ENCODE measurements at regions not wholly inside any gene's neighbourhood (a gene's known extent, or its start where the extent isn't known, plus 50 kb on each side); places are given as distances from the start of the nearest gene placed in this dataset.

DNA sequence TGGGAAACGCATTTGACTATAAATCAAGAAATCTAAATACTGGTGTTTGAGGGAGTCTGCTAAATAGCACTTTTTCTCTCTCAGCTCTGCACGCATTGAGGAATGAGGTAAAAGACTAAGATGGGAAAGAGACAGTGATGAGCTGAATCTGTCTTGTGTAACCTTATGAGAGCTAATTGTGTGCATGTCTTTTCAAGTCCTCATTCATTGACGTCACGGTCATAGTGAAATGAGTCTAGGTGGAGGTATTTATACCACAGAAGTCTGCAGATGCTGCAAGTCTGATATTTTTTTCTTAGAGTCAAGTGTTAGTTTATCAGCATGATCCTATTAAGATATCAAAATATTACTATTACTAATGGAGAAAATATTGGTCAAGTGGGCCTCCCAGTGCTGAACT, 361.5 kb upstream of the HS3ST1 start:
- Histone ChIP-seq H3K9me3 (no peaks in the 10 kb centered on the region), H3K4me1 (no peaks in the 10 kb centered on the region), H3K36me3 (no peaks in the 10 kb centered on the region), H3K27me3 (no peaks in the 10 kb centered on the region), H3K4me3 (no peak overlapping the region), H3K27ac (no peak overlapping the region)
- intact Hi-C loops (cut with DNase I; ENCODE audit: low total_unique reads) (no loop called here), in situ Hi-C loops (cut with MboI; ENCODE audit: low pct_ligation_motif_present in 1 of 4, low pct_unique_long_range_greater_than_20kb in 1 of 4, low sequenced_read_pairs in 3 of 4) (no loop called here)
- TF ChIP-seq, protein P1, sequence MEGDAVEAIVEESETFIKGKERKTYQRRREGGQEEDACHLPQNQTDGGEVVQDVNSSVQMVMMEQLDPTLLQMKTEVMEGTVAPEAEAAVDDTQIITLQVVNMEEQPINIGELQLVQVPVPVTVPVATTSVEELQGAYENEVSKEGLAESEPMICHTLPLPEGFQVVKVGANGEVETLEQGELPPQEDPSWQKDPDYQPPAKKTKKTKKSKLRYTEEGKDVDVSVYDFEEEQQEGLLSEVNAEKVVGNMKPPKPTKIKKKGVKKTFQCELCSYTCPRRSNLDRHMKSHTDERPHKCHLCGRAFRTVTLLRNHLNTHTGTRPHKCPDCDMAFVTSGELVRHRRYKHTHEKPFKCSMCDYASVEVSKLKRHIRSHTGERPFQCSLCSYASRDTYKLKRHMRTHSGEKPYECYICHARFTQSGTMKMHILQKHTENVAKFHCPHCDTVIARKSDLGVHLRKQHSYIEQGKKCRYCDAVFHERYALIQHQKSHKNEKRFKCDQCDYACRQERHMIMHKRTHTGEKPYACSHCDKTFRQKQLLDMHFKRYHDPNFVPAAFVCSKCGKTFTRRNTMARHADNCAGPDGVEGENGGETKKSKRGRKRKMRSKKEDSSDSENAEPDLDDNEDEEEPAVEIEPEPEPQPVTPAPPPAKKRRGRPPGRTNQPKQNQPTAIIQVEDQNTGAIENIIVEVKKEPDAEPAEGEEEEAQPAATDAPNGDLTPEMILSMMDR (IDR thresholded peaks at IDR 0.05): no peak
- TF ChIP-seq POLR2AphosphoS5 (IDR thresholded peaks at IDR 0.05) (no peak), POLR2A (IDR thresholded peaks at IDR 0.05) (no peak), EP300 (IDR thresholded peaks at IDR 0.05; ENCODE audit: low read depth) (no peak)
- DNase-seq: no peak
- 83 to 85% methylated on average over 4 of the region's 4 CpGs for WGBS, 2 donors (ENCODE audit: low coverage in 1 of 2)

DNA sequence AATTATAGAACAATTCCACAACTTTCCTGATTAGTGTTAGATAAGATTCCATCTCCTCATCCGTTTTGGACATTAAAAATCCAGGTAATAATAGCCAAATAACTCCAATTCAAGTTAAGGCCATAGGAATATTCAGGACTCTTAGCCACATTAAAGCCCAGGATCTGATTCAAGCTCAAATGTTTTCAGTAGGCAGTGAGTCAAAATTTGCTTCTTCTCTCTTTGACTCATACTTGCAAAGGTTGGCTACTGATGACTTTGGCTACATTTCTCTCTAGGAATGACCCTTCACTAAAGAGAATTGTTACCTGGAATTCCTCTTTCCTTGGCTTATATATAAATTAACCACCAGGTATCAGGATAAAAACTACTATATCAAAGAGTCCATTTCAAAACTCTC, 354.9 kb upstream of the HS3ST1 start:
- TF ChIP-seq EP300 (IDR thresholded peaks at IDR 0.05; ENCODE audit: low read depth) (no peak), POLR2AphosphoS5 (IDR thresholded peaks at IDR 0.05) (no peak), POLR2A (IDR thresholded peaks at IDR 0.05) (no peak)
- TF ChIP-seq, protein P1 (IDR thresholded peaks at IDR 0.05): no peak
- Histone ChIP-seq H3K36me3 (no peaks in the 10 kb centered on the region), H3K4me3 (no peak overlapping the region), H3K4me1 (no peaks in the 10 kb centered on the region), H3K27ac (no peak overlapping the region), H3K27me3 (no peaks in the 10 kb centered on the region), H3K9me3 (no peaks in the 10 kb centered on the region)
- intact Hi-C loops (cut with DNase I; ENCODE audit: low total_unique reads): no loop called here
- no peak for DNase-seq
- in situ Hi-C loops (cut with MboI; ENCODE audit: low pct_ligation_motif_present in 1 of 4, low pct_unique_long_range_greater_than_20kb in 1 of 4, low sequenced_read_pairs in 3 of 4): no loop called here
- WGBS, 2 donors (ENCODE audit: low coverage in 1 of 2): 50 to 86% methylated on average over 1 of the region's 1 CpG

DNA sequence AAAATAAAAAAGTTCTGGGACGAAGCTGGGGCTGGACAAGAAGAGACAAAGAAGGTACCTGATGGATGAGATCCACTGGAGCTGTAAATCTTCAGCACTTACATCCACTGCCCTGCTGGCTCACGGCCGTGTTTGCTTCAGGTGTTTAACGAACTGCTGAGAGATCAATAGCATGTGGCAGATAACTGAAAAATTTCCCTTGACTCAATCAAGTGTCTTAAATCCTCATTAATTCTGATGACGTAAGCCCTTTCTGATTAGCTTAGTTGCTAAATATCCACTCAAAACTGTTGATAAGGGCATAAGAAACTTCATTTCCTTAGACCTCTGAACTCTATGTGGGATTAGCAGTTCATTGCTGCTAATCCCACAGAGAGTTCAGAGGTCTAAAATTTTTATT, 354.2 kb upstream of the HS3ST1 start:
- 85 to 86% methylated on average over 5 of the region's 5 CpGs for WGBS, 2 donors (ENCODE audit: low coverage in 1 of 2)
- TF ChIP-seq POLR2AphosphoS5 (IDR thresholded peaks at IDR 0.05) (no peak), POLR2A (IDR thresholded peaks at IDR 0.05) (no peak), EP300 (IDR thresholded peaks at IDR 0.05; ENCODE audit: low read depth) (no peak)
- TF ChIP-seq, protein P1 (IDR thresholded peaks at IDR 0.05): no peak
- in situ Hi-C loops (cut with MboI; ENCODE audit: low pct_ligation_motif_present in 1 of 4, low pct_unique_long_range_greater_than_20kb in 1 of 4, low sequenced_read_pairs in 3 of 4) (no loop called here), intact Hi-C loops (cut with DNase I; ENCODE audit: low total_unique reads) (no loop called here)
- no peaks in the 10 kb centered on the region for H3K36me3 ChIP-seq
- no peaks in the 10 kb centered on the region for H3K27me3 ChIP-seq
- DNase-seq: no peak
- no peak overlapping the region for H3K27ac ChIP-seq
- H3K9me3 ChIP-seq: no peaks in the 10 kb centered on the region
- no peaks in the 10 kb centered on the region for H3K4me1 ChIP-seq
- no peak overlapping the region for H3K4me3 ChIP-seq

DNA sequence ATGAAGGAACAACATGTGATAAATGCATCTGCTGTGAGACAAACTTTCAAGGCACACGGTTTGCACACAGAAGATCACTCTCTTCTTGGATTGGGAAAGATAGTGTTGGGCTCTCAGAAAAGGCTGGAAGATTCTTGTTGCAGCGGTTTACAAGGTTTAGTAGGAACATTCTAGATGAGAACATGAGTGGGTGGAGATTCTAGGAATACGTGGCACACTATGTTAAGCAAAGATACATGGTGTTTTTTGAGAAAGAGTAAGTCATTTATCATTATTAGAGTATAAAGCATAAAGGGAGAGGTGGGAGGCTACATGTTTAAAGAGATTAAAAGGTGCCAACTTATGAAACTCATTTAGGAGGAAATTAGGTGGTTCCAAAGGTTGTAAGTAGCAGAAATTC, 348.8 kb upstream of the HS3ST1 start:
- Histone ChIP-seq H3K9me3 (no peaks in the 10 kb centered on the region), H3K36me3 (no peaks in the 10 kb centered on the region), H3K27ac (no peak overlapping the region), H3K4me1 (no peaks in the 10 kb centered on the region), H3K27me3 (no peaks in the 10 kb centered on the region), H3K4me3 (no peak overlapping the region)
- WGBS, 2 donors (ENCODE audit: low coverage in 1 of 2): 73 to 79% methylated on average over 3 of the region's 3 CpGs
- intact Hi-C loops (cut with DNase I; ENCODE audit: low total_unique reads) (no loop called here), in situ Hi-C loops (cut with MboI; ENCODE audit: low pct_ligation_motif_present in 1 of 4, low pct_unique_long_range_greater_than_20kb in 1 of 4, low sequenced_read_pairs in 3 of 4) (no loop called here)
- DNase-seq: no peak
- no peak for TF ChIP-seq POLR2AphosphoS5 (IDR thresholded peaks at IDR 0.05)
- TF ChIP-seq, protein P1 (IDR thresholded peaks at IDR 0.05): no peak
- no peak for TF ChIP-seq EP300 (IDR thresholded peaks at IDR 0.05; ENCODE audit: low read depth)
- no peak for TF ChIP-seq POLR2A (IDR thresholded peaks at IDR 0.05)

Data from transverse colon (tissue), 4 donors.